Embryonic facial prominence (tissue), 1 donor: ENCODE measurements at regions not wholly inside any gene's neighbourhood (a gene's known extent, or its start where the extent isn't known, plus 50 kb on each side); places are given as distances from the start of the nearest gene placed in this dataset.

Experiments
- DNase-seq: peaks from one replicate; pipeline ENCODE4 v3.0.0-alpha.2; 2016; ENCODE audit errors: extremely low spot score

GRCh38 chr18:73859837-73860397, 287.7 kb downstream of the FBXO15 start:
- no peak for DNase-seq

- DNase-seq: no peak
Measured at GRCh38 chr18:73852789-73853549, 294.7 kb downstream of the FBXO15 start.

- no peak for DNase-seq
Measured at GRCh38 chr18:73850782-73851181, 296.9 kb downstream of the FBXO15 start.

- DNase-seq: no peak
Measured at GRCh38 chr18:73848656-73849055, 299.0 kb downstream of the FBXO15 start.

GRCh38 chr18:73843455-73843854, 304.2 kb downstream of the FBXO15 start:
- no peak for DNase-seq

GRCh38 chr18:73842795-73843394, 304.7 kb downstream of the FBXO15 start:
- DNase-seq: no peak

- no peak for DNase-seq
Measured at GRCh38 chr18:73841661-73842060, 306.0 kb downstream of the FBXO15 start.

- DNase-seq: no peak
Measured at GRCh38 chr18:73840319-73840945, 307.2 kb downstream of the FBXO15 start.

- no peak for DNase-seq
Measured at GRCh38 chr18:73839441-73839840, 308.2 kb downstream of the FBXO15 start.

- no peak for DNase-seq
Measured at GRCh38 chr18:73838107-73838506, 309.5 kb downstream of the FBXO15 start.

- DNase-seq: no peak
Measured at GRCh38 chr18:73835656-73836364, 311.8 kb downstream of the FBXO15 start.

- DNase-seq: no peak
Measured at GRCh38 chr18:73835039-73835438, 312.6 kb downstream of the FBXO15 start.

- no peak for DNase-seq
Measured at GRCh38 chr18:73831688-73832087, 315.9 kb downstream of the FBXO15 start.

GRCh38 chr18:73829146-73829545, 318.5 kb downstream of the FBXO15 start:
- no peak for DNase-seq

GRCh38 chr18:73827801-73828200, 319.8 kb downstream of the FBXO15 start:
- DNase-seq: no peak

GRCh38 chr18:73826098-73826497, 321.5 kb downstream of the FBXO15 start:
- DNase-seq: no peak

- no peak for DNase-seq
Measured at GRCh38 chr18:73824671-73825070, 323.0 kb downstream of the FBXO15 start.

- DNase-seq: no peak
Measured at GRCh38 chr18:73812423-73812822, 335.2 kb downstream of the FBXO15 start.

- no peak for DNase-seq
Measured at GRCh38 chr18:73807551-73808192, 340.0 kb downstream of the FBXO15 start.

- no peak for DNase-seq
Measured at GRCh38 chr18:73805991-73806390, 341.6 kb downstream of the FBXO15 start.

GRCh38 chr18:73797419-73797818, 350.2 kb downstream of the FBXO15 start:
- no peak for DNase-seq

- no peak for DNase-seq
Measured at GRCh38 chr18:73793386-73793785, 354.2 kb downstream of the FBXO15 start.
